Endodermal cell (in vitro differentiated cells): ENCODE measurements at regions not wholly inside any gene's neighbourhood (a gene's known extent, or its start where the extent isn't known, plus 50 kb on each side); places are given as distances from the start of the nearest gene placed in this dataset.

ENCODE experiments used
- DNase-seq: peaks from one replicate; pipeline ENCODE4 v3.0.0-alpha.2; 2017
- H3K27ac ChIP-seq: 2 replicates; pipeline ENCODE4 v1.5.1; 2013; ENCODE audit warnings: mild to moderate bottlenecking, low read depth, low read length, moderate library complexity
- H3K27me3 ChIP-seq: 2 replicates; pipeline ENCODE4 v1.6.1; 2013; ENCODE audit warnings: mild to moderate bottlenecking, low read length, moderate library complexity; ENCODE audit not compliant: insufficient read depth, control insufficient read depth, poor library complexity, severe bottlenecking
- H3K36me3 ChIP-seq: 2 replicates; pipeline ENCODE4 v1.7.0; 2013; ENCODE audit warnings: mild to moderate bottlenecking, low read length, moderate library complexity; ENCODE audit not compliant: control insufficient read depth, insufficient read depth
- H3K4me1 ChIP-seq: one replicate; pipeline ENCODE4 v1.7.0; 2013; ENCODE audit warnings: low read length; ENCODE audit not compliant: control insufficient read depth, insufficient read depth
- H3K4me3 ChIP-seq: 2 replicates; pipeline ENCODE4 v1.5.1; 2013; ENCODE audit warnings: mild to moderate bottlenecking, low read length, moderate library complexity
- H3K9ac ChIP-seq: 2 replicates; pipeline ENCODE4 v1.6.1; 2013; ENCODE audit warnings: mild to moderate bottlenecking, low read length, moderate library complexity; ENCODE audit not compliant: poor library complexity, severe bottlenecking; ENCODE audit errors: extremely low read depth
- H3K9me3 ChIP-seq: 2 replicates; pipeline ENCODE4 v1.6.1; 2013; ENCODE audit warnings: mild to moderate bottlenecking, low read length, moderate library complexity; ENCODE audit not compliant: control insufficient read depth
- H3K27ac Mint-ChIP-seq: 2 replicates; pipeline ENCODE4 v1.8.0; 2020; ENCODE audit warnings: mixed read lengths
- H3K27me3 Mint-ChIP-seq: 2 replicates; pipeline ENCODE4 v1.8.0; 2021; ENCODE audit warnings: mild to moderate bottlenecking, mixed read lengths; ENCODE audit not compliant: insufficient read depth
- H3K36me3 Mint-ChIP-seq: 2 replicates; pipeline ENCODE4 v1.8.0; 2020; ENCODE audit warnings: low read depth, mixed read lengths
- H3K4me1 Mint-ChIP-seq: 2 replicates; pipeline ENCODE4 v1.8.0; 2020; ENCODE audit warnings: mixed read lengths
- H3K4me3 Mint-ChIP-seq: 2 replicates; pipeline ENCODE4 v1.8.0; 2020; ENCODE audit warnings: mild to moderate bottlenecking, moderate library complexity, mixed read lengths
- H3K9me3 Mint-ChIP-seq: 2 replicates; pipeline ENCODE4 v1.8.0; 2020; ENCODE audit warnings: mild to moderate bottlenecking, mixed read lengths
- CTCF ChIP-seq: fragments of 200-600 bp; sonication (generic); conservative IDR thresholded peaks from 2 replicates; pipeline ENCODE4 v1.5.0; 2021; ENCODE audit warnings: antibody characterized with exemption, mild to moderate bottlenecking
- WGBS, 2 experiments: methylation state at CpG; one replicate each; pipeline versions ENCODE4 v1.1.5 to v1.1.7; 2013; ENCODE audit warnings: missing lambda C conversion rate in 2 of 2, mixed read lengths in 1 of 2; ENCODE audit not compliant: insufficient coverage in 1 of 2, insufficient read length in 1 of 2; 5-methylcytosine and 5-hydroxymethylcytosine counted together

GRCh38 chr2:107107351-107107750 is 221.4 kb upstream of the ST6GAL2 start:
- Mint-ChIP-seq H3K27ac (no peak overlapping the region), H3K27me3 (no peaks in the 10 kb centered on the region), H3K9me3 (peaks cover 5% of the 10 kb centered on the region), H3K4me1 (no peaks in the 10 kb centered on the region), H3K4me3 (no peak overlapping the region), H3K36me3 (no peaks in the 10 kb centered on the region)
- H3K27me3 ChIP-seq = no peaks in the 10 kb centered on the region
- H3K4me3 ChIP-seq = no peak overlapping the region
- H3K36me3 ChIP-seq = no peaks in the 10 kb centered on the region
- WGBS, 2 experiments = 40 to 86% methylated on average over 1 to 2 of the region's 2 CpGs
- TF ChIP-seq CTCF = no peak
- DNase-seq = no peak
- no peak overlapping the region for H3K27ac ChIP-seq
- H3K9me3 ChIP-seq = no peaks in the 10 kb centered on the region
- H3K9ac ChIP-seq = no peak overlapping the region
- no peaks in the 10 kb centered on the region for H3K4me1 ChIP-seq

DNA sequence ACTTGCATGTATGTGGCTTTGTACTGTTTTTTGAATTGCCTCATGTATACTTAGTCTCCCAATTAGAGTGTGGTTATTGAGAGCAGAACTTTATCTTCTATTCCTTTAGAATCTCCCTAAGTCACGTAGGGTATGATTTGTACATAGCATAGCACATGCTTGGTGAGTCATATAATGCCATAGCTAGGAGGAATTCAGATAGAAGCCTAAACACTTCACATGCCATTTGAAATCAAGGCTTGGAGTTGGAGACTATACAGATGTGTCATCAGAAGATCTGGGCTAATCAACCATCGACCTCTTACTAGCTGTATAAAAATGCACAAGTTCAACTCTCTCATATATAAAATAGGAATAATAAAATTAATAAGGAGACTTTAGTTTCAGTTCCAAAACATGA is 222.6 kb upstream of the ST6GAL2 start:
- Mint-ChIP-seq H3K27ac (no peak overlapping the region), H3K4me1 (no peaks in the 10 kb centered on the region), H3K4me3 (no peak overlapping the region), H3K36me3 (no peaks in the 10 kb centered on the region), H3K27me3 (no peaks in the 10 kb centered on the region), H3K9me3 (peaks cover 5% of the 10 kb centered on the region)
- no peak overlapping the region for H3K4me3 ChIP-seq
- no peak for TF ChIP-seq CTCF
- no peak overlapping the region for H3K27ac ChIP-seq
- WGBS, 2 experiments = 92 to 100% methylated on average over 1 of the region's 2 CpGs
- H3K4me1 ChIP-seq = no peaks in the 10 kb centered on the region
- H3K9me3 ChIP-seq = no peaks in the 10 kb centered on the region
- no peaks in the 10 kb centered on the region for H3K36me3 ChIP-seq
- H3K27me3 ChIP-seq = no peaks in the 10 kb centered on the region
- DNase-seq = no peak
- no peak overlapping the region for H3K9ac ChIP-seq

GRCh38 chr2:107111623-107112022 is 225.7 kb upstream of the ST6GAL2 start:
- Mint-ChIP-seq H3K4me1 (no peaks in the 10 kb centered on the region), H3K4me3 (no peak overlapping the region), H3K27ac (no peak overlapping the region), H3K36me3 (no peaks in the 10 kb centered on the region), H3K27me3 (no peaks in the 10 kb centered on the region), H3K9me3 (peaks cover 3% of the 10 kb centered on the region)
- no peaks in the 10 kb centered on the region for H3K27me3 ChIP-seq
- H3K27ac ChIP-seq = no peak overlapping the region
- 80 to 100% methylated on average over 1 of the region's 1 CpG for WGBS, 2 experiments
- TF ChIP-seq CTCF = no peak
- no peak overlapping the region for H3K4me3 ChIP-seq
- no peaks in the 10 kb centered on the region for H3K4me1 ChIP-seq
- H3K9me3 ChIP-seq = no peaks in the 10 kb centered on the region
- no peak for DNase-seq
- no peak overlapping the region for H3K9ac ChIP-seq
- H3K36me3 ChIP-seq = no peaks in the 10 kb centered on the region
